Astrocyte (in vitro differentiated cells and primary cell): ENCODE measurements at regions not wholly inside any gene's neighbourhood (a gene's known extent, or its start where the extent isn't known, plus 50 kb on each side); places are given as distances from the start of the nearest gene placed in this dataset.

Source experiments
- DNase-seq: peaks from one replicate; pipeline ENCODE4 v3.0.0-alpha.2; 2010; ENCODE audit warnings: low read depth
- FAIRE-seq: peaks from 2 replicates; lab custom pipeline; 2011; peaks lifted over from hg19 to GRCh38; lab: Jason Lieb, UNC
- H2AFZ ChIP-seq: 2 replicates; pipeline ENCODE4 v1.6.0; 2012; ENCODE audit warnings: low read depth, low read length, inconsistent platforms
- H3K27ac ChIP-seq: 2 replicates; pipeline ENCODE4 v1.5.1; 2011; ENCODE audit warnings: low read depth, low read length, inconsistent platforms
- H3K27me3 ChIP-seq: 2 replicates; pipeline ENCODE4 v1.6.0; 2011; ENCODE audit warnings: low read length, inconsistent platforms; ENCODE audit not compliant: insufficient read depth
- H3K36me3 ChIP-seq: 2 replicates; pipeline ENCODE4 v1.5.1; 2011; ENCODE audit warnings: low read length, inconsistent platforms; ENCODE audit not compliant: insufficient read depth
- H3K4me1 ChIP-seq: 2 replicates; pipeline ENCODE4 v1.5.1; 2011; ENCODE audit warnings: low read length, inconsistent platforms; ENCODE audit not compliant: insufficient read depth
- H3K4me2 ChIP-seq: 2 replicates; pipeline ENCODE4 v1.6.0; 2012; ENCODE audit warnings: low read length, inconsistent platforms
- H3K4me3 ChIP-seq: 2 replicates; pipeline ENCODE4 v1.5.1; 2011; ENCODE audit warnings: low read depth, mild to moderate bottlenecking, low read length, inconsistent platforms; ENCODE audit not compliant: insufficient read depth
- H3K79me2 ChIP-seq: 2 replicates; pipeline ENCODE4 v1.6.0; 2012; ENCODE audit warnings: mild to moderate bottlenecking, low read length, inconsistent platforms; ENCODE audit not compliant: insufficient read depth
- H3K9ac ChIP-seq: 2 replicates; pipeline ENCODE4 v1.6.0; 2012; ENCODE audit warnings: mild to moderate bottlenecking, low read length, inconsistent platforms
- H3K9me3 ChIP-seq: 2 replicates; pipeline ENCODE4 v1.5.1; 2012; ENCODE audit warnings: low read depth, mild to moderate bottlenecking, low read length, inconsistent platforms; ENCODE audit not compliant: insufficient read depth
- H4K20me1 ChIP-seq: 2 replicates; pipeline ENCODE4 v1.6.0; 2012; ENCODE audit warnings: low read length, inconsistent platforms; ENCODE audit not compliant: insufficient read depth
- H3K27ac Mint-ChIP-seq: one replicate; pipeline ENCODE4 v1.8.0; 2021; ENCODE audit warnings: mild to moderate bottlenecking, mixed read lengths; ENCODE audit not compliant: unreplicated experiment
- H3K27me3 Mint-ChIP-seq: one replicate; pipeline ENCODE4 v1.8.0; 2021; ENCODE audit warnings: low read depth, mixed read lengths; ENCODE audit not compliant: unreplicated experiment
- H3K36me3 Mint-ChIP-seq: one replicate; pipeline ENCODE4 v1.8.0; 2021; ENCODE audit warnings: low read depth, mixed read lengths; ENCODE audit not compliant: unreplicated experiment
- H3K4me1 Mint-ChIP-seq: one replicate; pipeline ENCODE4 v1.8.0; 2021; ENCODE audit warnings: low read depth, mixed read lengths; ENCODE audit not compliant: unreplicated experiment
- H3K4me3 Mint-ChIP-seq: one replicate; pipeline ENCODE4 v1.8.0; 2021; ENCODE audit warnings: mild to moderate bottlenecking, moderate library complexity, mixed read lengths; ENCODE audit not compliant: unreplicated experiment
- H3K9me3 Mint-ChIP-seq: one replicate; pipeline ENCODE4 v1.8.0; 2021; ENCODE audit warnings: mild to moderate bottlenecking, mixed read lengths; ENCODE audit not compliant: unreplicated experiment
- CTCF ChIP-seq: IDR thresholded peaks from 2 replicates; pipeline ENCODE4 v1.5.1; 2011; ENCODE audit warnings: low read depth, mild to moderate bottlenecking, inconsistent platforms, low read length, moderate library complexity; ENCODE audit not compliant: insufficient read depth
- EZH2 ChIP-seq: IDR thresholded peaks from 2 replicates; pipeline ENCODE4 v1.6.1; 2012; ENCODE audit warnings: mild to moderate bottlenecking, low read length, inconsistent platforms; ENCODE audit not compliant: insufficient read depth

GRCh38 chr10:131010965-131011575, 300.5 kb downstream of the TCERG1L start:
- Histone ChIP-seq H3K4me2 (no peak overlapping the region), H2AFZ (no peak overlapping the region), H3K36me3 (no peaks in the 10 kb centered on the region), H3K79me2 (no peaks in the 10 kb centered on the region), H3K27me3 (no peaks in the 10 kb centered on the region), H3K4me1 (no peaks in the 10 kb centered on the region), H4K20me1 (no peaks in the 10 kb centered on the region), H3K27ac (no peak overlapping the region), H3K9ac (no peak overlapping the region), H3K4me3 (no peak overlapping the region), H3K9me3 (peaks cover 9% of the 10 kb centered on the region)
- no peaks in the 10 kb centered on the region for H3K27me3 Mint-ChIP-seq
- no peak overlapping the region for H3K27ac Mint-ChIP-seq
- H3K36me3 Mint-ChIP-seq = no peaks in the 10 kb centered on the region
- DNase-seq (no peak), FAIRE-seq (no peak)
- TF ChIP-seq EZH2 = no peak
- no peak for TF ChIP-seq CTCF
- no peaks in the 10 kb centered on the region for H3K4me1 Mint-ChIP-seq
- no peaks in the 10 kb centered on the region for H3K9me3 Mint-ChIP-seq
- H3K4me3 Mint-ChIP-seq = no peak overlapping the region

- Histone ChIP-seq H3K4me3 (no peak overlapping the region), H2AFZ (no peak overlapping the region), H3K27ac (no peak overlapping the region), H3K4me2 (no peak overlapping the region), H3K36me3 (no peaks in the 10 kb centered on the region), H3K79me2 (no peaks in the 10 kb centered on the region), H3K27me3 (no peaks in the 10 kb centered on the region), H3K4me1 (no peaks in the 10 kb centered on the region), H4K20me1 (no peaks in the 10 kb centered on the region), H3K9me3 (peaks cover 8% of the 10 kb centered on the region), H3K9ac (no peak overlapping the region)
- DNase-seq (no peak), FAIRE-seq (no peak)
- Mint-ChIP-seq H3K9me3 (no peaks in the 10 kb centered on the region), H3K27me3 (no peaks in the 10 kb centered on the region), H3K4me1 (no peaks in the 10 kb centered on the region), H3K4me3 (no peak overlapping the region), H3K27ac (no peak overlapping the region), H3K36me3 (no peaks in the 10 kb centered on the region)
- TF ChIP-seq EZH2 (no peak), CTCF (no peak)
Measured at GRCh38 chr10:131011936-131012640, 299.4 kb downstream of the TCERG1L start.

- Histone ChIP-seq H3K9me3 (peaks cover 7% of the 10 kb centered on the region), H3K4me2 (no peak overlapping the region), H2AFZ (no peak overlapping the region), H4K20me1 (no peaks in the 10 kb centered on the region), H3K27me3 (no peaks in the 10 kb centered on the region), H3K9ac (no peak overlapping the region), H3K79me2 (no peaks in the 10 kb centered on the region), H3K27ac (no peak overlapping the region), H3K36me3 (no peaks in the 10 kb centered on the region), H3K4me3 (no peak overlapping the region), H3K4me1 (no peaks in the 10 kb centered on the region)
- FAIRE-seq (no peak), DNase-seq (no peak)
- no peaks in the 10 kb centered on the region for H3K9me3 Mint-ChIP-seq
- no peak overlapping the region for H3K27ac Mint-ChIP-seq
- H3K27me3 Mint-ChIP-seq = no peaks in the 10 kb centered on the region
- H3K4me3 Mint-ChIP-seq = no peak overlapping the region
- no peak for TF ChIP-seq EZH2
- TF ChIP-seq CTCF = no peak
- no peaks in the 10 kb centered on the region for H3K4me1 Mint-ChIP-seq
- H3K36me3 Mint-ChIP-seq = no peaks in the 10 kb centered on the region
Measured at GRCh38 chr10:131012641-131012985, 298.9 kb downstream of the TCERG1L start.
